Hematopoietic multipotent progenitor cell treated with erythropoietin and hydrocortisone succinate and interleukin-3 and kit ligand, for 4 days (in vitro differentiated cells): ENCODE measurements at regions not wholly inside any gene's neighbourhood (a gene's known extent, or its start where the extent isn't known, plus 50 kb on each side); places are given as distances from the start of the nearest gene placed in this dataset.
"Not testable (repeated sequence)": the region's sequence is repeated elsewhere in the genome, so short reads cannot be mapped to it uniquely, and the experiment has no call there.

Experiments used
- DNase-seq: peaks from one replicate; pipeline ENCODE4 v3.0.0-alpha.2; 2015

DNA sequence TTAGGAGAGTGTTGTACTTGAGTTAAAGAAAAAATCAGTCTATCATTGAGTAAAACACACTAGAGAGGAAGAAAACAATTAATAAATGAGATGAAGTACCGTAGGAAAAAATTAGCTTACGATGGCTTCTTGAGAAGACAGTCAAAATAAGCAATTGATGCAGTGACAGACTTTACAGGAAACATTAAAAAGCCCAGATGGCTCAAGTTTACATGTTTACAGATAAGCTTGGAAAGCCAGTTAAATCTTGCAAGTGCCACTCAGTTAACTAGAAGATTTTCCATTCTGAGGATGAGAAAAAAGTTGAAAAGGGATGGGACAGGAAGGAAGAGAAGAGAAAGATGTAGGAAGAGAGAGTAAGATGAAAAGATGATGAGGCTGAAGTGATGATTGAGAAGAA, 288.8 kb upstream of the FERMT1 start:
- DNase-seq = no peak

- no peak for DNase-seq
These were observed 287.9 kb upstream of the FERMT1 start for GRCh38 chr20:6410721-6411120.

DNA sequence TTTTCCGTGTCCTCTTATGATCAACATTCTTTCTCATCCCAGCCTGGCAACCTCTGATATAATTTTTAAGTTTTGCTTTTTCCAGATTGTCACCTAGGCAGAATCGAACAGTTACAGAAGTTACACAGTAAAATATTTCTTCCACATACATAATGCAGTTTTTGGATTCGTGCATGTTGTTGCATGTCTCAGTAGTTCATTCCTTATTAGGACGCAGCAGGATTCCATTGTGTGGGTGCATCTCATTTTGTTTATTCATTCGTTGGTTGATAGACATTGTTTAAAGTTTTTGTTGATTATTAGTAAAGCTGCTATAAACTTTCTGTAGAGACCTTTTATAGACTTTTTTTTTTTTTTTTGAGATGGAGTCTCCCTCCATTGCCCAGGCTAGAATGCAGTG, 284.3 kb upstream of the FERMT1 start:
- no peak for DNase-seq

- DNase-seq = no peak
These were observed 279.2 kb upstream of the FERMT1 start for GRCh38 chr20:6401893-6402557.

- no peak for DNase-seq
These were observed 274.3 kb upstream of the FERMT1 start for GRCh38 chr20:6397115-6397514.

DNA sequence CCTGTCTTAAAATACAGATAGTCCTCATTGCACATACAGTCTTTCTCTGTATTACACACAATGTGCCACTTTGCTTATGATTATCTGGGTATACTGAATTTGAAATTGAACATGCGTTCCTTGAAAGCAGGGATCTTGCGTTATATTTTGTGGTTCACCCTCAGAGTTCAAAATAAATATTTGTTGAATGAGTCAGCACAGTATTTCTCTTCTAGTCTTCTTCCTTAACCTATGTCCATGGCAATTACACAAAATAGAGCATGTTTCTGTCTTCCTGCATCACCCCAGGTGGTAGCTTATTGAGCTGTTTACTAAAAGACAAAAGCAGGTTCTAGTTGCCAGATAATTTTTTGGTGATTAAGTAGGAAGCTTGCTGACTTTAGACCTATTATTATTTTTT, 272.9 kb upstream of the FERMT1 start:
- no peak for DNase-seq

DNA sequence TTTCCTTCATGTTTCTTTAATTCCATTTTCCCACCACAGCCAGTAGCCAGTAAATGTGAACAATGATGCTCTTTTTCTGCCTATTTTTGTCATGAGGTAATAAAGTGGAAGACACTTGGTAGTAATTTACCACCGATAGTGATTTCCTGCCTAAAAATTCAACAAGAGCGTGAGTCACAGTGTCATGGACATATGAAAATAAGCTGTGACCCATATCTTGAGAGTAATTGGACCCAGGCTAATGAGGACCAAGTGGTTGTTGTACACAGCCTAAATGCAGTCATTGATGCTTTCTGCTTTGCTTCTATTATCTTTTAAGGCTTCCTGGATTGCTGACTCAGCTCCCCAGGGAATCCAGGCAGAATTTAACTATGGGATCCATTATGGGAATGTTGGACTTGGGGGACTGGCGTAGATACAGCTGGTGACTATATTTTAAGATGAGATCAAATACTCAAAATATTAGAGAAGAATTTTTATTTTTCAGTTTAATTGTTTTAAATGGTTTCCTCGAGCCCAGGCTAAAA, 265.9 kb upstream of the FERMT1 start:
- no peak for DNase-seq

GRCh38 chr20:6384956-6385486, 262.2 kb upstream of the FERMT1 start:
- DNase-seq = no peak

DNA sequence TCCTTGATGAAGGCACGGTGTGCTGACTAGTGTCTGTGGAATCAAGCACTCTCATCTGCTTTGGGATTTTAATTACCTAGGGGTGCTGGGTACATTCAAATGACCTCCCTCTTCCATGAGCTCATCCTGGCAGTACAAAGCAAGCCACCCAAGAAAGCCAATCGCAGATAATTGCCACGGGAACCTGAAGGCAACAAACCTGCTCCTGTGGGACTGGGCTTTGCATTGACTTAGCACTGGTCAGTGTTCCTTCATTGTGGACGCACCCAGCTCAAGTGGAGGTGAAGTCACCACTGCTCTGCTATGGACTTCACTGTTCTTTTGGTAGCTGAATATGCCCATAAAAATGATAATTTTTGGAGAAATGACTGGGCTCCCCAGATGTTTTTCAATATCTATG, 261.6 kb upstream of the FERMT1 start:
- DNase-seq = no peak

GRCh38 chr20:6381887-6382286, 259.1 kb upstream of the FERMT1 start:
- no peak for DNase-seq

GRCh38 chr20:6362245-6362644, 239.4 kb upstream of the FERMT1 start:
- DNase-seq = no peak

- DNase-seq = no peak
These were observed 237.9 kb upstream of the FERMT1 start for GRCh38 chr20:6360766-6361165.

GRCh38 chr20:6355754-6356451, 233.1 kb upstream of the FERMT1 start:
- no peak for DNase-seq

- no peak for DNase-seq
These were observed 226.1 kb upstream of the FERMT1 start for GRCh38 chr20:6348908-6349307.

GRCh38 chr20:6347916-6348315, 225.1 kb upstream of the FERMT1 start:
- DNase-seq = no peak

- DNase-seq = no peak
These were observed 218.7 kb upstream of the FERMT1 start for GRCh38 chr20:6341491-6341890.

- no peak for DNase-seq
These were observed 216.3 kb upstream of the FERMT1 start for GRCh38 chr20:6339176-6339575.

- no peak for DNase-seq
These were observed 210.3 kb upstream of the FERMT1 start for GRCh38 chr20:6333110-6333509.

DNA sequence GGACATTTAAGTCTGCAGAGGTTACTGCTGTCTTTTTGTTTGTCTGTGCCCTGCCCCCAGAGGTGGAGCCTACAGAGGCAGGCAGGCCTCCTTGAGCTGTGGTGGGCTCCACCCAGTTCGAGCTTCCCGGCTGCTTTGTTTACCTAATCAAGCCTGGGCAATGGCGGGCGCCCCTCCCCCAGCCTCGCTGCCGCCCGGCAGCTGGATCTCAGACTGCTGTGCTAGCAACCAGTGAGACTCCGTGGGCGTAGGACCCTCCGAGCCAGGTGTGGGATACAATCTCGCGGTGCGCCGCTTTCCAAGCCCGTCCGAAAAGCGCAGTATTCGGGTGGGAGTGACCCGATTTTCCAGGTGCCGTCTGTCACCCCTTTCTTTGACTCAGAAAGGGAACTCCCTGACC, 198.4 kb upstream of the FERMT1 start:
- DNase-seq = not testable (repeated sequence)

GRCh38 chr20:6311841-6312655, 189.2 kb upstream of the FERMT1 start:
- no peak for DNase-seq

DNA sequence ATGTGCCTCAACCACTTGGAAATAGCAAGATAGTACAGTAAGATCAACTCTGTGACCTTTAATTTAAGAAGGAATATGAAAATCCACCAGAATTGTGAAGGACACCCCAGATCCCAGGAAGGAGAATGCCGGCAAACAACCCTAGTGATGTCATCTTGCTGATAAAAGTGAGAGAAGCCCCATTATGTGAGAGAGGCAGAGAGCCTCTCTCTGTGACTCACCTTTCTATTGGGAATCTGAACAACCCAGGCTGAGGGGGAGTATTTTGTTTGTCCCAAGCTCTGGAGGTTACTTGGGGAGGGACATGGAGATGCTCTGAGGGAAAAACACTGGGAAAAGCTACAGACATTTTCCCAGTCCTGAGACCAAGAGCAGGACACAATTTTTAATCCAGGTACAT, 188.3 kb upstream of the FERMT1 start:
- no peak for DNase-seq

DNA sequence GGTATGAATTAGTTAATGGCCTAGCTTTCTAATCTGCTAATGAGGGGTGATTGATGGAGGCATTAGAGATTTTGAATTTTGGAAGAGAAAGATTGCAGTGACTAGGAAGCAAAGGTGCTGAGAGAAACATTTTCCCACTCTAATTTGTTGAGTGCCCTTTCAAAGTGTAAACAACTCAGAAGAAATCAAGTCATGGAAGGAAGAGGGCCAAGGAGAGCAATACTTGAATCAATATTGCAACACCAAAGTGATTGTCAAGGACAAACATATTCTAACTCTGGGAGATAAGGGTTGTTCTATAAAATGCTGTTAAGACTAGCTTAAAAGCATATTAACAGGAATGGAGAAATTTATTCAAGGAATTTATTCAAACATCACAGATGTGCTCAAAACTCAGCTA, 182.7 kb upstream of the FERMT1 start:
- no peak for DNase-seq

GRCh38 chr20:6302041-6302440, 179.2 kb upstream of the FERMT1 start:
- no peak for DNase-seq

- no peak for DNase-seq
These were observed 176.6 kb upstream of the FERMT1 start for GRCh38 chr20:6299456-6299855.
